ENCODE measurements at regions not wholly inside any gene's neighbourhood (a gene's known extent, or its start where the extent isn't known, plus 50 kb on each side); places are given as distances from the start of the nearest gene placed in this dataset.

- 94 to 100% methylated on average over 2 to 4 of the region's 4 CpGs for WGBS, 2 experiments (ENCODE audit: insufficient coverage in 1 of 2, insufficient read length in 1 of 2)
- Histone ChIP-seq H3K9me3 (ENCODE audit: control insufficient read depth, low read length) (no peaks in the 10 kb centered on the region), H3K9ac (ENCODE audit: extremely low read depth, low read length, poor library complexity, severe bottlenecking) (no peak overlapping the region), H3K4me3 (ENCODE audit: low read length) (no peak overlapping the region), H3K27me3 (ENCODE audit: control insufficient read depth, insufficient read depth, low read length, poor library complexity, severe bottlenecking) (no peaks in the 10 kb centered on the region), H3K27ac (ENCODE audit: low read depth, low read length) (no peak overlapping the region), H3K4me1 (ENCODE audit: control insufficient read depth, insufficient read depth, low read length) (no peaks in the 10 kb centered on the region), H3K36me3 (ENCODE audit: control insufficient read depth, insufficient read depth, low read length) (no peaks in the 10 kb centered on the region)
- no peak for TF ChIP-seq CTCF (conservative IDR thresholded peaks at IDR 0.05)
- H3K4me1 Mint-ChIP-seq: no peaks in the 10 kb centered on the region
- H3K27ac Mint-ChIP-seq: no peak overlapping the region
- no peaks in the 10 kb centered on the region for H3K9me3 Mint-ChIP-seq
- no peak for DNase-seq
- H3K27me3 Mint-ChIP-seq (ENCODE audit: insufficient read depth): no peaks in the 10 kb centered on the region
- no peaks in the 10 kb centered on the region for H3K36me3 Mint-ChIP-seq (ENCODE audit: low read depth)
- no peak overlapping the region for H3K4me3 Mint-ChIP-seq
Observed at GRCh38 chr10:64760371-64760770, 1239.2 kb downstream of the REEP3 start.

- H3K4me1 Mint-ChIP-seq: no peaks in the 10 kb centered on the region
- H3K27me3 Mint-ChIP-seq (ENCODE audit: insufficient read depth): no peaks in the 10 kb centered on the region
- Histone ChIP-seq H3K4me3 (ENCODE audit: low read length) (no peak overlapping the region), H3K9me3 (ENCODE audit: control insufficient read depth, low read length) (no peaks in the 10 kb centered on the region), H3K9ac (ENCODE audit: extremely low read depth, low read length, poor library complexity, severe bottlenecking) (no peak overlapping the region), H3K36me3 (ENCODE audit: control insufficient read depth, insufficient read depth, low read length) (no peaks in the 10 kb centered on the region), H3K4me1 (ENCODE audit: control insufficient read depth, insufficient read depth, low read length) (no peaks in the 10 kb centered on the region), H3K27me3 (ENCODE audit: control insufficient read depth, insufficient read depth, low read length, poor library complexity, severe bottlenecking) (no peaks in the 10 kb centered on the region), H3K27ac (ENCODE audit: low read depth, low read length) (no peak overlapping the region)
- WGBS, 2 experiments (ENCODE audit: insufficient coverage in 1 of 2, insufficient read length in 1 of 2): 94% methylated on average over 4 of the region's 4 CpGs; no CpG with 5 or more reads in 1 of the 2 experiments
- H3K36me3 Mint-ChIP-seq (ENCODE audit: low read depth): no peaks in the 10 kb centered on the region
- H3K4me3 Mint-ChIP-seq: no peak overlapping the region
- DNase-seq: no peak
- H3K27ac Mint-ChIP-seq: no peak overlapping the region
- no peak for TF ChIP-seq CTCF (conservative IDR thresholded peaks at IDR 0.05)
- H3K9me3 Mint-ChIP-seq: no peaks in the 10 kb centered on the region
Observed at GRCh38 chr10:64762861-64763260, 1241.7 kb downstream of the REEP3 start.

- Histone ChIP-seq H3K27ac (ENCODE audit: low read depth, low read length) (no peak overlapping the region), H3K9ac (ENCODE audit: extremely low read depth, low read length, poor library complexity, severe bottlenecking) (no peak overlapping the region), H3K9me3 (ENCODE audit: control insufficient read depth, low read length) (no peaks in the 10 kb centered on the region), H3K27me3 (ENCODE audit: control insufficient read depth, insufficient read depth, low read length, poor library complexity, severe bottlenecking) (no peaks in the 10 kb centered on the region), H3K4me3 (ENCODE audit: low read length) (no peak overlapping the region), H3K36me3 (ENCODE audit: control insufficient read depth, insufficient read depth, low read length) (no peaks in the 10 kb centered on the region), H3K4me1 (ENCODE audit: control insufficient read depth, insufficient read depth, low read length) (no peaks in the 10 kb centered on the region)
- no peak for TF ChIP-seq CTCF (conservative IDR thresholded peaks at IDR 0.05)
- no peaks in the 10 kb centered on the region for H3K36me3 Mint-ChIP-seq (ENCODE audit: low read depth)
- no peaks in the 10 kb centered on the region for H3K4me1 Mint-ChIP-seq
- H3K4me3 Mint-ChIP-seq: no peak overlapping the region
- no peaks in the 10 kb centered on the region for H3K27me3 Mint-ChIP-seq (ENCODE audit: insufficient read depth)
- no peak overlapping the region for H3K27ac Mint-ChIP-seq
- WGBS, 2 experiments (ENCODE audit: insufficient coverage in 1 of 2, insufficient read length in 1 of 2): 99% methylated on average over 2 of the region's 2 CpGs; no CpG with 5 or more reads in 1 of the 2 experiments
- H3K9me3 Mint-ChIP-seq: no peaks in the 10 kb centered on the region
- no peak for DNase-seq
Observed at GRCh38 chr10:64765498-64765897, 1244.3 kb downstream of the REEP3 start.
